Stimulated activated CD4-positive, alpha-beta T cell treated with anti-CD3 and anti-CD28 coated beads, Interleukin-15, amount 100 ng/mL, for 1 hour (primary cell): ENCODE measurements at regions not wholly inside any gene's neighbourhood (a gene's known extent, or its start where the extent isn't known, plus 50 kb on each side); places are given as distances from the start of the nearest gene placed in this dataset.
"Not testable (repeated sequence)": the region's sequence is repeated elsewhere in the genome, so short reads cannot be mapped to it uniquely, and the experiment has no call there.

Experiments
- DNase-seq, 2 donors: peaks; one replicate each; pipeline ENCODE4 v3.0.0-alpha.2; 2020; ENCODE audit warnings: low read depth in 1 of 2, low spot score in 1 of 2

DNA sequence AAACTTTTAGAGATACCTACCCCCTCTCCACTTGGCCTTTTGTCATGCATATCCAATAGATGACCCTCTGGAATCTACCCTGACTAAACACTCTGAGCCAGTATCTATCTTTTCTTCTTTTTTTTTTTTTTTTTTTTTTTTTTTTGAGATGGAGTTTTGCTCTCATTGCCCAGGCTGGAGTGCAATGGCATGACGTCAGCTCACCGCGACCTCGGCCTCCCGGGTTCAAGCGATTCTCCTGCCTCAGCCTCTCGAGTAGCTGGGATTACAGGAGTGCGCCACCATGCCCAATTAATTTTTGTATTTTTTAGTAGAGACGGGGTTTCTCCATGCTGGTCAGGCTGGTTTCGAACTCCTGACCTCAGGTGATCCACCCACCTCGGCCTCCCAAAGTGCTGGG lies 50.8 kb upstream of the GRIN2B start:
- not testable (repeated sequence) for DNase-seq

DNA sequence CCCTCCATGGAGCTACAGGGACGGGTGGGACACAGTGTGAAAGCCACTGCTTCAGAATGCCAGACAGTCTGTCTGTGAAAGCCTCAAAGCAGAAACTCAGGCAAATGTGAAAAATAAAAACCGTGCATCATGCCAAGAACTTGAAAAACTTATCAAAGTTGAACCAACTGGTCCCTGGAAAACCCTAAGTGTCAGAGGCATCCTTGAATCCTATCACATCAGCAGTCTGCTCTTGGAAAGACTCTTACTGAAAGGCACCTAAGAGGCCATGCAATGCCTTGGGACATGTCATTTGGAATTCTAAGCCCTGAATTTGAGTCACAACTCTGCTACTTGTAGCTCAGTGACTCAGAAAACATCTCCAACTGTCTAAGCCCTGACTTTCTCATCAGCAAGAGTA lies 62.4 kb upstream of the GRIN2B start:
- DNase-seq, result no peak

DNA sequence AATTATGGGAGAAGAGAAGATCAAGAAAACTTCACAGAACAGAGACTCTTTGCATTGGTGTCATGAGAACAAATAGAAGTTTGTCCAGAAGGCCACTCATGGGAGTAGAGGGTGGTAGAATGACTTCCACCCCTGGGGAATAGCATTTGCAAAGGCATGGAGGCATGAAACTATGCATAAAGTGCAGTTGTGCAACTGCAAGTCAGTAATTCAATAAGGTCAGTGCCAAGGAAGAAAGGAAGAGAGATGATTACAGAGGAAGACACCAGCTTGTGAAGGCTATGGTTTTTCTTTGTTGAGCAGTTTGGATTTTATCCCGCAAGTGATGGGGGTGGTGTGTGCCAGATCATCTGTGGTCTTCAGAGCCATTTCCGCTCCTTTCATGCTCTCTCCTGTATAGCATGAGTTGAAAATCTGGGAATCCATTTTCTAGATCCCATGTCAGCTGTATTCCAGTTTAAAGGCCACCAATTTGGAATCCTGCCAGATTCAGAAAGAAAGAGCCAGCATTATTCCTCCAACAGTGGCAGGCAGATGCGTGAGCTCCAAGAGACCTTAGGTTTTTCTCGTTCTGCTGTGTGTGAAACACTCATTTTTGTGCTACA lies 67.6 kb upstream of the GRIN2B start:
- DNase-seq, result no peak

DNA sequence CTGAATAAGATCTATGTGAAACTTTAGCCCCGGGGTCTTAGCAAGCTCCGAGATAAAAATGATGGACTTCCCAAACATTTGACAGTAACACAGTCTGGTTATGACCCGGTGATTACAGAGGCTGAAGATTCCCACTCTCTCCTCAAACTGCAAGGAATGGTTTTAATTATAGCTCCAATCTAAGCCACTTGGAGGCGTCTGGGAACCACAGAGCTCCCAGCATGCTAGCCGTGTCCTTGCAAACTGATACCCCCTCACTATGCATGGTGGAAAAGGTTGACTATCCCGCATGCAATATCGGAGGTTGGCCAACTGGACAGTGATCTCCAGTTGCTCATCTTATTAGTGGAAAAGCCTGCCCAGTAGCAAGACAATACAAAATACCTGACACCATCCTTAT lies 76.5 kb upstream of the GRIN2B start:
- no peak for DNase-seq

DNA sequence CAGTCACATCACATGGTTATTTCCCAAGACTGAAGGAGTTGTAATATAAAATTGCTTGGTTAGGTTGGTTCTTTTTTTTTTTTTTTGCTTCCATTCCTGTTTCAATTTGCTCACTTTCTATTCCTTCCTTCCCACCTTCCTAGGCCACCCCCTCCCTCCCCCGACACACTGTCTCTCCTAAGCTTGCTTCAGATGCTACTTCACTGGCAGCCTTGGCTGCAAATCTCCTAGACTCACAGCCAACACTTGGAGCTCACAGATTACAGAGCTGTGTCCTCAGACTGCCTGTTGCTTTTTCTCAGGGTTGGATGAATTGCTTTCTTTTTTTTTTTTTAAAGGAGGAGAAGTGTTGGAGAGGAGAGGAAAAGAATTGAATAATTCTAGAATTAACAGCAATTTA lies 77.3 kb upstream of the GRIN2B start:
- DNase-seq, result no peak

- no peak for DNase-seq
These were observed 78.1 kb upstream of the GRIN2B start for GRCh38 chr12:14059548-14059947.

DNA sequence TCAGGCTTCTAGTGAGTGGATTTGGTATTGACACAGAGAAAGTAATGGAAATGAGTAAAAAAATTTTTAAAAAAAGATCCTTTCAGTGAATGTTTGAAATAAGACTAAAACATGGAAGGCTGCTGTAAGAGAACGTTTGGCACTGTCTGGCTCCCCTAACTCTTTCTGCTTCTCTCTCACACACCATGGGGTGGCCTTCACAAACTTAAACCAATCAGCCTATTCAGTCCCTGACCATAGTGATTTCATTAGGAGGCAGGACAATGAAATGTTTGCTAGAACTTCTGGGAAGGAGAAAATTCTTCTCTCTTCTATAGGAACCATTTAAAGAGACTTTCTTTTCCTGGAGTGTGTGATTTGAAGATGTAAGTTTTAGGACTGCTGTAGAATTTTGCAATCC lies 84.2 kb upstream of the GRIN2B start:
- no peak for DNase-seq

GRCh38 chr12:14066021-14066420 lies 84.6 kb upstream of the GRIN2B start:
- DNase-seq, result no peak

DNA sequence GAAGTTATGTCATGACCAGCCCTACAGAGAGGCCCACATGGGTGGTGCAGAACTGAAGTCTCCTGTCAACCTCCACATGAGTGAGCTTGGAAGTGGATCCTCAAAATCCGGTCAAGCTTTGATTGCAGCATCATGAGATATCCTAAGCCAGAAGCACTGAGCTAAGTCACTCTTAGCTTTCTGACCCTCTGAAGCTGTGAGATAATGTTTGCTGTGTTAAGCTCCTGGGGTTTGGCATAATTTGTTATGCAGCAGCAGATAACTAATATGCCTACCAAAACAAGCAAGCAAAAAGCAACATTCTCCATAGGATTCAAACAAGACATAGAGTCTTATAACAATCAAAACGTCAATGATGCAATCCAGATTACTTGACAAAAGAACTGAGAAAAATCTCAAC lies 87.6 kb upstream of the GRIN2B start:
- no peak for DNase-seq

- no peak for DNase-seq
These were observed 90.4 kb upstream of the GRIN2B start for GRCh38 chr12:14071833-14072232.

DNA sequence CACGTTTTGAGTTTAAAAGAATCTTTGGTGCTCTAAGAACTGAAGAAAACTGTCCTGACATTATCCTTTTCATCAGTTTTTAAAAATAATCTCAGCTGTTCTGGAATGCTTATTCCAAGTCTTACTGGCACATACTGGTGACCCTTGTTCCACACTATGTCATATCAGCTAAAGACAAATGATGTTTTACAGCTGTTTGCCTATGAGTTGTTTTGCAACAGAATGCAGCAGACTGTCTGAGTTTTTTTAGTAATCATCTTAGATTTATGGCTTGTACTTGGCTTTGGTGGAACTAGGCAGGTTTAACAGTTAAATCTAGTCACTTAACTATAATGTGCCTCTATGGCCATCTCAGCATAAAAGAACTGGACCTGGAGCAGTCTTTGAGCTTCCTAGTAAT lies 91.6 kb upstream of the GRIN2B start:
- no peak for DNase-seq

GRCh38 chr12:14075797-14076393 lies 94.5 kb upstream of the GRIN2B start:
- no peak for DNase-seq

DNA sequence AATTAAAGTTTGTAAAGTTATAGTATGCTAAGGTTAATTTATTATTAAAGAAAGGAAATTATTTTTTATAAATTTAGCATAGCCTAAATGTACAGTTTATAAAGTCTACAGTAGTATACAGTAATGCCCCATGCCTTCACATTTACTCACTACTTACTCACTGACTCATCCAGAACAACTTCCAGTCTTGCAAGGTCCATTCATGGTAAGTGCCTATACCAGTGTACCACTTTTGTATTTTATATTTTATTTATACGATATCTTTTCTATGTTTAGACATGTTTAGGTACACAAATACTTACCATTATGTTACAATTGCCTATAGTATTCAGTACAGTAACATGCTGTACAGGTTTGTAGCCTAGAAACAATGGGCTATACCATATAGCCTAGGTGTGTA lies 95.1 kb upstream of the GRIN2B start:
- DNase-seq, result no peak

- no peak for DNase-seq
These were observed 105.4 kb upstream of the GRIN2B start for GRCh38 chr12:14086838-14087237.

- DNase-seq, result no peak
These were observed 118.6 kb upstream of the GRIN2B start for GRCh38 chr12:14099994-14100393.

GRCh38 chr12:14101556-14101955 lies 120.2 kb upstream of the GRIN2B start:
- DNase-seq, result not testable (repeated sequence)

DNA sequence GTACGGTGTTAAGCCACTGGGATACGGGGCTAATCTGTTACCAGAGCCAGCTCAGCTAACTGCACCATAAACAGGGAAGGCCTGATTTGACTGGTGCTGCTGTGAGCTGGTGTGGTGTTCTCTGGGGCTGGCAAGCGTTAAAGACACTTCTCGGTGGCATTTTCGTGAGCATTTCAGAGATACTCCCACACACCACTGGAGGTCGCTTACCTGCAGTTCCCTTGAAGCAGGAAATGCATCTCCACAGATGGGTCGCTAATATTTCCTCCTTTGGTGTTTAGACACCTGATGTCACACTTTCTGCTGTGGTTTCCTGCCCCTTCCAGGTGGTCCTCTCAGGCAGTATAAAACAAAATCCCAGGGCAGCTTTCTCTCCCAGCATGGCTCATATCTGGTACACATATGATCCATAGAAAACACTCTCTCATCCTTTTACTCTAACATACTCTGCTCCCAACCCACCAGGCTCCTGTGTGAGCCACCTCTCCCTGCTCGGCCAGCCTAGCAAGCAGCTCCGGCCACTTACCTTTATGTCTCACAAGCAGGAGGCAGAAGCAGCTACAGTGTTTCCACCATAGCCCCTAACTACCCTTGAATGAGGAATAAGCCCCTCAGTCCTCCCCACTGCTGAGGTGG lies 129.9 kb upstream of the GRIN2B start:
- DNase-seq, result no peak

DNA sequence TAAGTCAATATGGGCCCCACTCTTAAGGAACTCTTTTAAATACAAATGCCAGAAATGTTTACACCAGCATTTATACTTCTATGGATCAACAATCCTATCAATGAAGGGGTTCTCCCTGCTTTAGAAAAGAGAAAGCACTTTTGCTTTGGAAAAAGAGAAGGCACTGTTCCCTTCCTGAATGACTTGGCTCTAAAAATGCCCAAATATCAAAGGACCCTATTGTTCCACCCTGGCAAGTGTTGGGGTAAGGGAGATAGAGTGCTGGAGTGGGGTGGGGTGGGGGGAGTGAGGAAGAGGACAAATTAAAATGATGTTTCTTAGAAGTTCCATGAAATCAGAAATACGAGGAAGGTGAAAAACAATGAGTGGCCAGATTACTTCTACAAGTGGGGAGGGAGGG lies 131.6 kb upstream of the GRIN2B start:
- DNase-seq, result no peak

DNA sequence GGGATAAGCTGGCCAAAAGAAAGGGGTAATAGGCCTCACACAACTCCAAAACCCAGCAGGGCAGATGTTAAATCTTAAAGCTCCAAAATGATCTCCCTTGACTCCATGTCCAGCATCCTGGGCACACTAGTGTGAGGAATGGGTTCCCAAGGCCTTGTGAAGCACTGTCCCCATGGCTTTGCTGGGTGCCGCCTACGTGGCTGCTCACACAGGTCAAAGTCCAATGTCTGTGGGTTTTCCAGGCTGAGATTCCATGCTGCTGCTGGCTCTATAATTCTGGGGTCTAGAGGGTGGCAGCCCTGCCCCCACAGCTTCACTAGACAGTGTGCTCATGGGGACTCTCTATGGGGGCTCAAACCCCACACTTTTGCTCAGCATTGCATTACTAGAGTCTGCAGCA lies 145.3 kb upstream of the GRIN2B start:
- DNase-seq, result no peak

DNA sequence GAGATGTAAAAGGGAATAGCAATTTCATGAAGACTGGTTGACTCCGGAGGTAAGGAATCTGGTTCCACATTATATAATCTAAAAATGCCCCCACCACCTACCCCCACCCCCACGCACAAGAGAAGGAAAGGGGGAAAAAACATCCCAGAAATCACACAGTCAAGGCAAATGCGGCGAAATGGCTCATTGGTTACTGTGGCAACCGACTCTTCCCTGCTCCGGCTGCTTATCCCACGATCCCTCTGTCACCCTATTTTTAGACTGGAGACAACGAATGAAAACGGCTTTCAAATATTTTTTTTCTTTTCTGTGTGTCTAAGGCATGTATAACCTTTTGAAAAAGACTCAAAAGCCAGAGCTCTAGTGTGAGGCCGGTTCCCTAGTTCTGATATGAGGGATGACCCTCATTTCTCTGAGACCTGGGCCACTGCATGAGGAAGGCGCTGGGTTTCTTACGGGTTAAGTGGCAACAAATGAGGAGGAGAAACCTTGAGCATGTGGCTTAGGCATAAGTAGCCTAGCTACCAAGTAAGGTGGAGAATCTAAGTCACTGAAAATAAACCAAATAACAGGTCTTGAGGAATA lies 148.3 kb upstream of the GRIN2B start:
- DNase-seq, result no peak

DNA sequence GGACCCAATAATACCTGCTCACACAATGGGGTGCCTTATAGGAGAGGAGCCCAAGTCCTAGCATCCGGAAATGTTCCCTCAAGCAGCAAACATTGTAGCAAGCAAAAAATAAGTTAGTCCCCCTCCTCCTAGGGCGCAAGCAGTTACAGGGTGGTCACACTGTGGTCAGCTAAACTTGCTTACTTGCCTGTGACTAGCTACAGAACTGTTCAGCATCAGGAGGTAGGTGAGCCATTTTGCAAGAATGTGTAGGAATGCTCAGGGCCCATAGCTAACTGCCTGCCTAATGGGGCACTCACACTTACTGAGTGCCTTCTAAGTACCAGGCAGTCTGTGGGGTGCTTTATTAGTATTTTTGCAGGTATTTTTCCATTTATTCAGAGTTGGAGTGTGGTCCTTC lies 154.6 kb upstream of the GRIN2B start:
- DNase-seq, result no peak

DNA sequence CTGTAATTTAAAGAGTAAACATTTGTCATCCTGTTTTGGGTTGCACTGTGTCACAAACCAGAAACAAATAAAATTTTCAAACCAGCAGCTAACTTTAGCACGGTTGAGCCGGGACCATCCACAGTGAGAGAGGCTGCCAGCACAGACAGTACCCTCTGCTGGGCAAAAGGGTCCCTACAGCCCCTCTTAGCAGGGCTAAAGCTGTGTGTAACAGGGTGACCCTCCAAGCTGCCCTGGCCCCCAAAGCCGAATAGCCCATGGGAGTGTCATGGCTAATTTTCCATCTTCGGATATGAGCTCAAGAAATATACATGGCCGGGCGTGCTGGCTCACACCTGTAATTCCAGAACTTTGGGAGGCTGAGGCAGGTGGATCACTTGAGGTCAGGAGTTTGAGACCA lies 157.1 kb upstream of the GRIN2B start:
- no peak for DNase-seq
